ENCODE measurements at regions not wholly inside any gene's neighbourhood (a gene's known extent, or its start where the extent isn't known, plus 50 kb on each side); places are given as distances from the start of the nearest gene placed in this dataset.

GRCh38 chr1:195962051-195962450, 646.2 kb downstream of the KCNT2 start:
- Mint-ChIP-seq H3K4me1 (ENCODE audit: low read depth, unreplicated experiment) (no peaks in the 10 kb centered on the region), H3K27me3 (ENCODE audit: unreplicated experiment) (no peaks in the 10 kb centered on the region), H3K4me3 (ENCODE audit: unreplicated experiment) (no peak overlapping the region), H3K27ac (ENCODE audit: unreplicated experiment) (no peak overlapping the region), H3K36me3 (ENCODE audit: unreplicated experiment) (no peaks in the 10 kb centered on the region), H3K9me3 (ENCODE audit: unreplicated experiment) (no peaks in the 10 kb centered on the region)
- TF ChIP-seq CTCF (IDR thresholded peaks at IDR 0.05; ENCODE audit: partially characterized antibody, unreplicated experiment), result no peak
- no peak for DNase-seq

DNA sequence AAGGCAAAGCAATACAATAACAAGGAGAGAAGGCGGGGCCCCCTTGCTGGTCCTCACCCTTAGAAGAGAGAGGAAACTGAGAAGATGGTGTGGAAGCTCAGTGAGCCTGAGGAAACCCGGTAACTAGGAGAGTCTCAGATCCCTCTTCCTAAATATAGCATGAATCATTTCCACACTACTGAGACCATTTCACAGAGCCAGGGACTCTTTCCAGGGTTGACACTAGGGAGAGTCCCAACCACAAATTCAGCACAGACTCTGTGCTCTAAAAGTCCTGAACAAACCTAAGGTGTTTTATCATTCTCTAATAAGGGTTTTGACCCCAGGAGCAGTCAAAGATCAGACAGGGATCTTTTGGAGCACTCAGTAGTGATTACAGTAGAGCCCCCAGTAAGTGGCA, 647.7 kb downstream of the KCNT2 start:
- H3K9me3 Mint-ChIP-seq (ENCODE audit: unreplicated experiment), result no peaks in the 10 kb centered on the region
- H3K27ac Mint-ChIP-seq (ENCODE audit: unreplicated experiment), result no peak overlapping the region
- no peak for DNase-seq
- no peaks in the 10 kb centered on the region for H3K4me1 Mint-ChIP-seq (ENCODE audit: low read depth, unreplicated experiment)
- H3K27me3 Mint-ChIP-seq (ENCODE audit: unreplicated experiment), result no peaks in the 10 kb centered on the region
- H3K36me3 Mint-ChIP-seq (ENCODE audit: unreplicated experiment), result no peaks in the 10 kb centered on the region
- no peak overlapping the region for H3K4me3 Mint-ChIP-seq (ENCODE audit: unreplicated experiment)
- no peak for TF ChIP-seq CTCF (IDR thresholded peaks at IDR 0.05; ENCODE audit: partially characterized antibody, unreplicated experiment)

DNA sequence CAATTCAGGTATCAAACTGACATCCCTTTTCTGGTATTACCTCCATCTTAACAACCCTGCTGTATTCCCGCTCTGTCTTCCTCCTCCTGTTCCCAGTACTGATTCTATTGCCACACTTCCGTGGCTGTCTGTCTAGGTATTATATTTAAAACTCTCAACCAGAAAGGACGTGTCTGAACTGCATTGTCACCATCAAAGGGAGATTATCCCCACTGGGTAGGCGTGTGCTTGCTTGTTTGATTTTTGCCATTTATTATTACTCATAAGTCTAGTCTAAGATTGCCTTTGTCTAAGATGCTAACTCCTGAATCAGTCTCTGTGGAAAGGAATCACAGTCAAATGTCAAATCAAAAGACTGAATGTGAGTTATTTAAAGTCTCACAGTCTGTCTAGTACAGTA, 650.1 kb downstream of the KCNT2 start:
- no peak overlapping the region for H3K27ac Mint-ChIP-seq (ENCODE audit: unreplicated experiment)
- TF ChIP-seq CTCF (IDR thresholded peaks at IDR 0.05; ENCODE audit: partially characterized antibody, unreplicated experiment), result no peak
- no peaks in the 10 kb centered on the region for H3K4me1 Mint-ChIP-seq (ENCODE audit: low read depth, unreplicated experiment)
- no peaks in the 10 kb centered on the region for H3K36me3 Mint-ChIP-seq (ENCODE audit: unreplicated experiment)
- H3K27me3 Mint-ChIP-seq (ENCODE audit: unreplicated experiment), result no peaks in the 10 kb centered on the region
- DNase-seq, result no peak
- H3K9me3 Mint-ChIP-seq (ENCODE audit: unreplicated experiment), result no peaks in the 10 kb centered on the region
- H3K4me3 Mint-ChIP-seq (ENCODE audit: unreplicated experiment), result no peak overlapping the region

DNA sequence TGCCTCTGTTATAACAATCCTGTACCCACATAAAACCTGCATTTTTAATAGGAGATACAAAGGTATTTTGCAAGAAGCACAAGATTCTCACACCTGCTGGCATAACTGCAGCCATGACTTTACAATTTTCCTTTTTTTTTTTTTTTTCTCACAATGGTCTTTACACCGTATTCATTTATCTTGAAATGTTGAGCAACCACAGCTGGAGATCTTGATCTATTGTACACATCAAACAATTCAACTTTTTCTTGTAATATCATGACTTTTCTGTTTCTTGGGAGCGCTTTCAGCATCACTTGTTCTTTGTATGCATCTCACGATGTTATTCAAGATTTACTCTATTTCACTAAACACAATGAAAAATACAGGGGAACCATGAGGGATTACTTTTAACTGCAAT, 651.4 kb downstream of the KCNT2 start:
- H3K9me3 Mint-ChIP-seq (ENCODE audit: unreplicated experiment), result peaks cover 2% of the 10 kb centered on the region
- no peaks in the 10 kb centered on the region for H3K4me1 Mint-ChIP-seq (ENCODE audit: low read depth, unreplicated experiment)
- no peaks in the 10 kb centered on the region for H3K27me3 Mint-ChIP-seq (ENCODE audit: unreplicated experiment)
- H3K4me3 Mint-ChIP-seq (ENCODE audit: unreplicated experiment), result no peak overlapping the region
- no peak for DNase-seq
- TF ChIP-seq CTCF (IDR thresholded peaks at IDR 0.05; ENCODE audit: partially characterized antibody, unreplicated experiment), result no peak
- H3K27ac Mint-ChIP-seq (ENCODE audit: unreplicated experiment), result no peak overlapping the region
- H3K36me3 Mint-ChIP-seq (ENCODE audit: unreplicated experiment), result no peaks in the 10 kb centered on the region

DNA sequence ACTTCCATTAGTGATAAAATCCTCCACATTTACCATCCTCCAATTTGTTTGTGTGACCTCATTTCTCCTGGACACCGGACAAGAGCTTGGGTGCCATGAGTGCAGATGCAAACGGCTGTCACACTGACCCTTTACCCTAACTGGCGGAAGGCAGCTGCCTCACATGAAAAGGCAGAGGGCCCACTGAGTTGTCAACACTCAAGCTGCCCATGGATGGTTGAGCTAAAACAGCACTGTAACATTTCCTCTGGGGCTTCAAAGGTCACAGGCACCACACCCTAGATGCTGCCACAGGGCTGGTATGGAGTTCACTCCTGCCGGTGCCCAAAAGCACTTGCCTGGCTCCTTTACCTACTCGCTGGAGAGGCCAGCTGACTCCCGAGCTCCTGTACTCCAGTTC, 653.4 kb downstream of the KCNT2 start:
- peaks cover 2% of the 10 kb centered on the region for H3K9me3 Mint-ChIP-seq (ENCODE audit: unreplicated experiment)
- no peaks in the 10 kb centered on the region for H3K4me1 Mint-ChIP-seq (ENCODE audit: low read depth, unreplicated experiment)
- DNase-seq, result no peak
- H3K27me3 Mint-ChIP-seq (ENCODE audit: unreplicated experiment), result no peaks in the 10 kb centered on the region
- H3K36me3 Mint-ChIP-seq (ENCODE audit: unreplicated experiment), result no peaks in the 10 kb centered on the region
- no peak overlapping the region for H3K4me3 Mint-ChIP-seq (ENCODE audit: unreplicated experiment)
- no peak overlapping the region for H3K27ac Mint-ChIP-seq (ENCODE audit: unreplicated experiment)
- TF ChIP-seq CTCF (IDR thresholded peaks at IDR 0.05; ENCODE audit: partially characterized antibody, unreplicated experiment), result no peak
